ENCODE measurements at regions not wholly inside any gene's neighbourhood (a gene's known extent, or its start where the extent isn't known, plus 50 kb on each side); places are given as distances from the start of the nearest gene placed in this dataset.
A peak's percentile ranks its signal among the peaks of the same experiment; 100 is the strongest.

DNA sequence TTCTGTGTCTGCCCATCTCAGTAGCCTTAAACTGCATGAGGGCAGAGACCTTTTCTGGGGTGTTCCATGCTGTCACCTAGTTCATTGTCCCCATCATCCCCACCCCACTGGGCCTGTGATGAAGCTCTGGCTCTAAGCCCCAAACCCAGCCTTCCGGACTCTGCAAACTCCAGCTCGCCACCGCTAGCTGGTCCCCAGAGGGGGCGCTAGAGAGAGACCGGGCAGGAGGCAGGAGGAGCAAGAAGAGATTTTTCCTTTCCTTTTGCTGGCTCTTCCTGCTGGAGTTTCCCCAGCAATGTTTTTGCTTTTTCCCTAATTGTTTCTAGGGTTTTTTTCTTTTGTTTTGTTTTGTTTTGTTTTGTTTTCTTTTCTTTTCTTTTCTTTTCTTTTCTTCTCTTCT, 234.4 kb downstream of the TEX36 start:
- Mint-ChIP-seq H3K9me3 (ENCODE audit: low read depth) (no peaks in the 10 kb centered on the region), H3K36me3 (ENCODE audit: insufficient read depth) (no peaks in the 10 kb centered on the region)
- DNase-seq (ENCODE audit: low spot score, unreplicated experiment), result no peak

GRCh38 chr10:125444790-125445189, 238.2 kb downstream of the TEX36 start:
- Mint-ChIP-seq H3K4me1 (ENCODE audit: low read depth) (no peaks in the 10 kb centered on the region), H3K27ac (no peak overlapping the region), H3K4me3 (ENCODE audit: low read depth) (no peak overlapping the region), H3K36me3 (ENCODE audit: insufficient read depth) (no peaks in the 10 kb centered on the region), H3K27me3 (peaks cover 37% of the 10 kb centered on the region), H3K9me3 (ENCODE audit: low read depth) (no peaks in the 10 kb centered on the region)
- DNase-seq (ENCODE audit: low spot score, unreplicated experiment), result no peak
- TF ChIP-seq, protein P1, sequence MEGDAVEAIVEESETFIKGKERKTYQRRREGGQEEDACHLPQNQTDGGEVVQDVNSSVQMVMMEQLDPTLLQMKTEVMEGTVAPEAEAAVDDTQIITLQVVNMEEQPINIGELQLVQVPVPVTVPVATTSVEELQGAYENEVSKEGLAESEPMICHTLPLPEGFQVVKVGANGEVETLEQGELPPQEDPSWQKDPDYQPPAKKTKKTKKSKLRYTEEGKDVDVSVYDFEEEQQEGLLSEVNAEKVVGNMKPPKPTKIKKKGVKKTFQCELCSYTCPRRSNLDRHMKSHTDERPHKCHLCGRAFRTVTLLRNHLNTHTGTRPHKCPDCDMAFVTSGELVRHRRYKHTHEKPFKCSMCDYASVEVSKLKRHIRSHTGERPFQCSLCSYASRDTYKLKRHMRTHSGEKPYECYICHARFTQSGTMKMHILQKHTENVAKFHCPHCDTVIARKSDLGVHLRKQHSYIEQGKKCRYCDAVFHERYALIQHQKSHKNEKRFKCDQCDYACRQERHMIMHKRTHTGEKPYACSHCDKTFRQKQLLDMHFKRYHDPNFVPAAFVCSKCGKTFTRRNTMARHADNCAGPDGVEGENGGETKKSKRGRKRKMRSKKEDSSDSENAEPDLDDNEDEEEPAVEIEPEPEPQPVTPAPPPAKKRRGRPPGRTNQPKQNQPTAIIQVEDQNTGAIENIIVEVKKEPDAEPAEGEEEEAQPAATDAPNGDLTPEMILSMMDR (IDR thresholded peaks at IDR 0.05; ENCODE audit: unreplicated experiment), result no peak

More for the DNA sequence above, 234.4 kb downstream of the TEX36 start:
- Mint-ChIP-seq H3K4me1 (ENCODE audit: low read depth) (no peaks in the 10 kb centered on the region), H3K27me3 (peaks cover 33% of the 10 kb centered on the region), H3K4me3 (ENCODE audit: low read depth) (no peak overlapping the region), H3K27ac (no peak overlapping the region)
- TF ChIP-seq, protein P1 (IDR thresholded peaks at IDR 0.05; ENCODE audit: unreplicated experiment), result peak; percentile 52

GRCh38 chr10:125442856-125443540, 240.0 kb downstream of the TEX36 start:
- Mint-ChIP-seq H3K9me3 (ENCODE audit: low read depth) (no peaks in the 10 kb centered on the region), H3K27me3 (peaks cover 33% of the 10 kb centered on the region), H3K27ac (no peak overlapping the region), H3K36me3 (ENCODE audit: insufficient read depth) (no peaks in the 10 kb centered on the region), H3K4me3 (ENCODE audit: low read depth) (no peak overlapping the region), H3K4me1 (ENCODE audit: low read depth) (no peaks in the 10 kb centered on the region)
- DNase-seq (ENCODE audit: low spot score, unreplicated experiment), result no peak
- TF ChIP-seq, protein P1 (IDR thresholded peaks at IDR 0.05; ENCODE audit: unreplicated experiment), result no peak

DNA sequence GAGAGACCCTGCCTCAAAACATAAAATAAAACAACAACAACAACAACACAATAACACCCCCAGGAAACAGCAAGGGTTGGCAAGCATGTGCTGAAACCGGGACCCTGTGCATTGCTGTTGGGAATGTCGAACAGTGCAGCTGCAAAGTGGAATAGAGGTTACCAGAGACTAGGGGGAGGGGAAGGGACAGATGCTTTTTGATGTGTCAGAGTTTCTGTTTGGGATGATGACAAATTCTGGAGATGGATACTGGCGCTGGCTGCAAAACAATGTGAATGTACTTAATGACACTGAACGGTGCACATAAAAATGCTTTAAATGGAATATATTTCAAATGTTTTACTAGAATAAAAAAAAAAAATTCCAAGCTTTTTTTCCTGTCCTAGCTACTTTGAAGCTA, 241.8 kb downstream of the TEX36 start:
- Mint-ChIP-seq H3K4me3 (ENCODE audit: low read depth) (no peak overlapping the region), H3K9me3 (ENCODE audit: low read depth) (no peaks in the 10 kb centered on the region), H3K36me3 (ENCODE audit: insufficient read depth) (no peaks in the 10 kb centered on the region), H3K4me1 (ENCODE audit: low read depth) (no peaks in the 10 kb centered on the region), H3K27ac (no peak overlapping the region), H3K27me3 (peaks cover 33% of the 10 kb centered on the region)
- TF ChIP-seq, protein P1 (IDR thresholded peaks at IDR 0.05; ENCODE audit: unreplicated experiment), result no peak
- DNase-seq (ENCODE audit: low spot score, unreplicated experiment), result no peak

- TF ChIP-seq, protein P1 (IDR thresholded peaks at IDR 0.05; ENCODE audit: unreplicated experiment), result no peak
- no peaks in the 10 kb centered on the region for H3K4me1 Mint-ChIP-seq (ENCODE audit: low read depth)
- DNase-seq (ENCODE audit: low spot score, unreplicated experiment), result no peak
- H3K4me3 Mint-ChIP-seq (ENCODE audit: low read depth), result no peak overlapping the region
- H3K36me3 Mint-ChIP-seq (ENCODE audit: insufficient read depth), result no peaks in the 10 kb centered on the region
- peaks cover 19% of the 10 kb centered on the region for H3K9me3 Mint-ChIP-seq (ENCODE audit: low read depth)
- H3K27me3 Mint-ChIP-seq, result peaks cover 7% of the 10 kb centered on the region
- no peak overlapping the region for H3K27ac Mint-ChIP-seq
Observed at GRCh38 chr10:125431149-125431548, 251.8 kb downstream of the TEX36 start.

All from progenitor cell of endocrine pancreas (in vitro differentiated cells).